SKM-1 (cell line): ENCODE measurements at regions not wholly inside any gene's neighbourhood (a gene's known extent, or its start where the extent isn't known, plus 50 kb on each side); places are given as distances from the start of the nearest gene placed in this dataset.

ENCODE experiments used
- DNase-seq: peaks from one replicate; lab custom pipeline; 2025; ENCODE audit not compliant: unreplicated experiment; lab: John Stamatoyannopoulos, UW

- DNase-seq: no peak
These were observed 60.3 kb downstream of the DACT1 start for GRCh38 chr14:58697930-58698642.

GRCh38 chr14:58699681-58700205 lies 62.0 kb downstream of the DACT1 start:
- no peak for DNase-seq

GRCh38 chr14:58701156-58701555 lies 63.4 kb downstream of the DACT1 start:
- DNase-seq: no peak

- DNase-seq: no peak
These were observed 63.8 kb downstream of the DACT1 start for GRCh38 chr14:58701604-58702003.

- DNase-seq: no peak
These were observed 64.8 kb downstream of the DACT1 start for GRCh38 chr14:58702441-58703160.

GRCh38 chr14:58703161-58703506 lies 65.4 kb downstream of the DACT1 start:
- DNase-seq: no peak

- DNase-seq: no peak
These were observed 67.3 kb downstream of the DACT1 start for GRCh38 chr14:58705066-58705465.

- DNase-seq: no peak
These were observed 70.2 kb downstream of the DACT1 start for GRCh38 chr14:58707949-58708348.

- no peak for DNase-seq
These were observed 72.2 kb downstream of the DACT1 start for GRCh38 chr14:58709949-58710348.

GRCh38 chr14:58711382-58711781 lies 73.6 kb downstream of the DACT1 start:
- no peak for DNase-seq

GRCh38 chr14:58712357-58712756 lies 74.6 kb downstream of the DACT1 start:
- DNase-seq: no peak

GRCh38 chr14:58713677-58714076 lies 75.9 kb downstream of the DACT1 start:
- DNase-seq: no peak

- DNase-seq: no peak
These were observed 78.9 kb downstream of the DACT1 start for GRCh38 chr14:58716706-58717105.

GRCh38 chr14:58717211-58717610 lies 79.4 kb downstream of the DACT1 start:
- DNase-seq: no peak

GRCh38 chr14:58717813-58718212 lies 80.1 kb downstream of the DACT1 start:
- no peak for DNase-seq

GRCh38 chr14:58718226-58719205 lies 80.8 kb downstream of the DACT1 start:
- DNase-seq: no peak

- DNase-seq: no peak
These were observed 84.0 kb downstream of the DACT1 start for GRCh38 chr14:58721723-58722122.

- no peak for DNase-seq
These were observed 84.7 kb downstream of the DACT1 start for GRCh38 chr14:58722441-58722840.

- no peak for DNase-seq
These were observed 86.4 kb downstream of the DACT1 start for GRCh38 chr14:58724206-58724605.

- no peak for DNase-seq
These were observed 86.9 kb downstream of the DACT1 start for GRCh38 chr14:58724702-58725101.

GRCh38 chr14:58725226-58725625 lies 87.5 kb downstream of the DACT1 start:
- DNase-seq: no peak
